GM18505 (cell line): ENCODE measurements at regions not wholly inside any gene's neighbourhood (a gene's known extent, or its start where the extent isn't known, plus 50 kb on each side); places are given as distances from the start of the nearest gene placed in this dataset.
"Not testable (repeated sequence)": the region's sequence is repeated elsewhere in the genome, so short reads cannot be mapped to it uniquely, and the experiment has no call there.

Experiments used
- ATAC-seq: cut with Tn5 transposase; IDR thresholded peaks from one replicate; pipeline ENCODE4 v1.9.1; 2021; ENCODE audit not compliant: unreplicated experiment
- POLR2A ChIP-seq: IDR thresholded peaks from 4 replicates; pipeline ENCODE4 v1.6.1; 2011; ENCODE audit warnings: borderline replicate concordance; ENCODE audit not compliant: insufficient read depth, insufficient read length; ENCODE audit errors: extremely low read depth

GRCh38 chr14:29360656-29361055, 567.0 kb downstream of the PRKD1 start:
- ATAC-seq = no peak

GRCh38 chr14:29370024-29370423, 557.6 kb downstream of the PRKD1 start:
- no peak for TF ChIP-seq POLR2A
- no peak for ATAC-seq

More at GRCh38 chr14:29360656-29361055, 567.0 kb downstream of the PRKD1 start:
- TF ChIP-seq POLR2A = no peak

GRCh38 chr14:29376237-29376636, 551.4 kb downstream of the PRKD1 start:
- no peak for TF ChIP-seq POLR2A
- no peak for ATAC-seq

- TF ChIP-seq POLR2A = no peak
- no peak for ATAC-seq
Observed at GRCh38 chr14:29380826-29381225, 546.8 kb downstream of the PRKD1 start.

- TF ChIP-seq POLR2A = no peak
- ATAC-seq = no peak
Observed at GRCh38 chr14:29388571-29388970, 539.1 kb downstream of the PRKD1 start.

- ATAC-seq = no peak
- no peak for TF ChIP-seq POLR2A
Observed at GRCh38 chr14:29390081-29390832, 537.4 kb downstream of the PRKD1 start.

GRCh38 chr14:29391231-29391630, 536.4 kb downstream of the PRKD1 start:
- ATAC-seq = no peak
- TF ChIP-seq POLR2A = no peak

GRCh38 chr14:29391801-29392200, 535.8 kb downstream of the PRKD1 start:
- ATAC-seq = no peak
- no peak for TF ChIP-seq POLR2A

GRCh38 chr14:29392287-29392686, 535.4 kb downstream of the PRKD1 start:
- no peak for ATAC-seq
- no peak for TF ChIP-seq POLR2A

- no peak for TF ChIP-seq POLR2A
- ATAC-seq = no peak
Observed at GRCh38 chr14:29403091-29403490, 524.6 kb downstream of the PRKD1 start.

- TF ChIP-seq POLR2A = no peak
- no peak for ATAC-seq
Observed at GRCh38 chr14:29410581-29410980, 517.1 kb downstream of the PRKD1 start.

GRCh38 chr14:29414931-29415330, 512.7 kb downstream of the PRKD1 start:
- not testable (repeated sequence) for ATAC-seq

GRCh38 chr14:29419736-29420135, 507.9 kb downstream of the PRKD1 start:
- ATAC-seq = no peak
- no peak for TF ChIP-seq POLR2A

GRCh38 chr14:29421156-29421728, 506.4 kb downstream of the PRKD1 start:
- TF ChIP-seq POLR2A = no peak
- no peak for ATAC-seq
